GM12891 (cell line): ENCODE measurements at regions not wholly inside any gene's neighbourhood (a gene's known extent, or its start where the extent isn't known, plus 50 kb on each side); places are given as distances from the start of the nearest gene placed in this dataset.

Experiments used
- POLR2A ChIP-seq: IDR thresholded peaks from 2 replicates; pipeline ENCODE4 v1.6.1; 2011; ENCODE audit warnings: low read depth, low read length, control low read depth
- POLR2AphosphoS5 ChIP-seq: IDR thresholded peaks from 2 replicates; pipeline ENCODE4 v1.6.1; 2011; ENCODE audit warnings: low read depth, low read length, control low read depth
- POU2F2 ChIP-seq: IDR thresholded peaks from 2 replicates; pipeline ENCODE4 v1.6.1; 2011; ENCODE audit warnings: low read depth, mild to moderate bottlenecking, control low read depth, low read length, moderate library complexity
- SPI1 ChIP-seq: IDR thresholded peaks from 2 replicates; pipeline ENCODE4 v1.6.1; 2011; ENCODE audit warnings: low read depth, low read length, control low read depth
- TAF1 ChIP-seq: IDR thresholded peaks from 2 replicates; pipeline ENCODE4 v1.6.1; 2011; ENCODE audit warnings: low read depth, low read length, control low read depth

- TF ChIP-seq POLR2AphosphoS5 (no peak), POU2F2 (no peak), POLR2A (no peak), TAF1 (no peak), SPI1 (no peak)
Observed at GRCh38 chr7:20016669-20017068, 200.5 kb downstream of the MACC1 start.
